ENCODE measurements at regions not wholly inside any gene's neighbourhood (a gene's known extent, or its start where the extent isn't known, plus 50 kb on each side); places are given as distances from the start of the nearest gene placed in this dataset.

DNA sequence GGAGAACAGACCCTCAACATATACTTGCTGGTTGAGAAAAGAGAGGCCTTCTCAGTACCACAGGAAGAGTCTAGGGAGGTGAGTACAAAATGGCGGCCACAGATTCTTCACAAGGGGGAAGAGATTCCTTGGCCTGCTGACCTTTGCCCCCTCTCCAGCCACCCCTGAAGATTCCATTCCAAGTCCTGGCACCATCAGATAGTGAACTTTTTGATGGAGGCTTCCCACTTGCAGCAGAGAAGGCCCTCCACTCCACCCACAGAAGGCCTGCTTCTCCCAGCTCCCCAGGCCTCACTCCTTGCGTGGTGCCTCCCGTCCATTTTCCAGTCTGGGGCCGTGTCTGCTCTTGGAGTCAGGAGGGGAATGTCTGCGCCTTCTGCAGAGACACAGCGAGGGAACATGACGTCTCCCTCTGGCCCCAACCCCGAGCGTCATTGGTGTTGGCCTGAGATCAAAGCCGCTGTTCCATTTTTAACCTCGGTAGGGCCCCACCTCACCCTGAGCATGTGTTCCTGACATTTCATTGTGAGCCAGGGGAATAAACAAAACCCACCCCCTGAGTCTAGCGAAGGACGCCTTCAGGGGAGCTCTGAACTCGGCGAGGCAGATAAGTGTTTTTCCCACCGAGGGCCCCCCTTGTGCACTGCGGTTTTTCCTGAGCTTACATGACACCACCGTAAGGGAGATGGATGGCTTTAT is 268.7 kb upstream of the TBX3 start:
- DNase-seq = no peak

- no peak for DNase-seq
These were observed 265.3 kb upstream of the TBX3 start for GRCh38 chr12:114949058-114949820.

- DNase-seq = no peak
These were observed 261.4 kb upstream of the TBX3 start for GRCh38 chr12:114945351-114945750.

GRCh38 chr12:114944736-114945135 is 260.8 kb upstream of the TBX3 start:
- DNase-seq = no peak

DNA sequence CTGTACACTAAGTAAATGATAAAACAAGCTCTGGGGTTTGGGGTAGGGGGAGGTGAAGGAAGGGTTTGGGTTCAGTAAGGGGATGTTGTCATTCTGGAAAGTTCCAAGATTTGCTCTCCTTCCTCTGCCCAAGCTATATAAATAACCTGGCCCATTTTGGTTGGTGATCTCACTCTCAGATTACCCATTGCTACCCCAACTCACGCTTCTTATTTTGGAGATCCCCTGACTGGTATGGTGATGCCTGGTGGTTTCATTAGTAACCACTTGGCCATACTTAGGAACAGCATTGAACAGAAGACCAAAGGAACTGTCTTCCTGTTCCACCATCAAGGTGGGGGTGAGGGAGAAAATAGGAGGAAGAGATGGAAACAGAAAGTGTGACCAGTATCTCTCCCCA is 259.6 kb upstream of the TBX3 start:
- no peak for DNase-seq

GRCh38 chr12:114938487-114939210 is 254.7 kb upstream of the TBX3 start:
- no peak for DNase-seq

- no peak for DNase-seq
These were observed 252.4 kb upstream of the TBX3 start for GRCh38 chr12:114936148-114937079.

- no peak for DNase-seq
These were observed 251.7 kb upstream of the TBX3 start for GRCh38 chr12:114935658-114936057.

GRCh38 chr12:114933428-114934160 is 249.6 kb upstream of the TBX3 start:
- no peak for DNase-seq

- no peak for DNase-seq
These were observed 248.8 kb upstream of the TBX3 start for GRCh38 chr12:114932806-114933205.

- DNase-seq = no peak
These were observed 247.1 kb upstream of the TBX3 start for GRCh38 chr12:114931025-114931424.

GRCh38 chr12:114926341-114926740 is 242.4 kb upstream of the TBX3 start:
- DNase-seq = no peak

GRCh38 chr12:114924946-114925475 is 241.0 kb upstream of the TBX3 start:
- no peak for DNase-seq

DNA sequence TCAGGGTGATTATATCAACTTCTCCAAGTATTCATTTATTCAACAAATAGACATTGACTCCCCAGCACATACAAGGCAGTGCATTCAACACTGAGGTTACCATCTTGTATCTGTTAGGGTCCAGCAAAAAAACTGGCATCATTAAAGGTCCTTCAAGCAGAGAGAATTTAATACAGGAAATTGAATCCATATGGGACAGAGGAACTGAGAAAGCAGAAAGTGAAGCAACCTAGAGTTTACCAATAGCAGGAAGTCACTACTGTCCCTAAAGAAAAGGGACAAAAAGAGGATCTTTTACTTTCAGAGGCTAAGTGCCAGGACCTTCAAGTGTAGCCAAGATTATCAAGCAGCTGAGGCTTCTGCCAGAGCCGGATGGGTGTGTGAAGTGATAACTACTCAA is 237.8 kb upstream of the TBX3 start:
- no peak for DNase-seq

DNA sequence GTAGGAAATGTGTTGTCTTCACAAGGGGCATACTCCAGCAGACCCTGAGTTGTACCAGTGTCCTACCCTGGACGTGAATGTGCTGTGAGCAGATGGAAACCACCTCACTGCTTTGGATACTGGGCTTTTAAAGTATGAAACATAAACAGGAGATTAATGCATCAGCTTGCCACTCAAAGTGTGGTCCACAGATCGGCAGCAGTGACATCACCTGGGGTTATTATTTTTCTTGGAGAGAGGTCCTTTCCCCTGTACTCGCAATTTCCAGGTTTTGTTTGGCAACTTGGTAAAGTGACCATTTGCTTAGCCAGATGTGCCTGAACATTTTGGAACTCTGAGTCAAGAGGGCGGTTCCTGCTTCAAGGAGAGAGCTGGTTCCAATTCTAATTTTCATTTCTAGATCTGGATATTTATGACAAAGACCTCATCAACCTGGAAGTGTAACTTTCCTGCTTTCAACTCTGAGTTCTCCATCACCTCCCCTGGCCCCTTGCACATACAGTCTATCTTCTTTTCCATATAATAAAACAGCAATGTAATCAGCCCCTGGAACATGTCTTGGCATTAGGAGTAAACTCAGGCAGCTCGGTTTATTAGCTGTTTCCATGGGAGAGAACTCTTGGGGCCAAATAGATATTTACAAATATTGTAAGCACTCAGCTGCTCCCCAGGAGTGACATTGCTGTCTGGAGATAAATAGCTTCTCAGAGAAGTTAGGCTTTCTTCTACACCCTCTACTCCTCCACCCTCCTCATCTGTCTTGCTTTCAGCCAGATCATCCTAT is 237.0 kb upstream of the TBX3 start:
- no peak for DNase-seq

DNA sequence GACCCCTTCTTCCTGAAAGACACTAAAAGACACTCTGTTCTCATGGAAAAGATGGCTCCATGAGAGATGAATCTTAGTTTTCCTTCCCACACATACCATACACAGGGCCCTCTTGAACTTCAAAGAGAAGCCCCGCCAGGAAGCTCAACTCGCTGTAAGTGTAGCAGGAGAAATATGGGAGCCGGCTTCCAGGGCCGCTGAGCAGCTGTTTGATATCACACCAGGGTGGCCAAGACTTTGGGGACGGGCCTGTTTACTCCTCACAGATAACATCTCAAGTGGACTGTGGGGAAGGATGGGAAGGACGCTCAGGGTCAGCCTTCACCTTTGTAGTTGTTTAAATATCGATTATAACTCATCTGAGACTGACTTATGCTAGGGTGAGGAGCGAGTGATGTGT is 235.5 kb upstream of the TBX3 start:
- DNase-seq = no peak

DNA sequence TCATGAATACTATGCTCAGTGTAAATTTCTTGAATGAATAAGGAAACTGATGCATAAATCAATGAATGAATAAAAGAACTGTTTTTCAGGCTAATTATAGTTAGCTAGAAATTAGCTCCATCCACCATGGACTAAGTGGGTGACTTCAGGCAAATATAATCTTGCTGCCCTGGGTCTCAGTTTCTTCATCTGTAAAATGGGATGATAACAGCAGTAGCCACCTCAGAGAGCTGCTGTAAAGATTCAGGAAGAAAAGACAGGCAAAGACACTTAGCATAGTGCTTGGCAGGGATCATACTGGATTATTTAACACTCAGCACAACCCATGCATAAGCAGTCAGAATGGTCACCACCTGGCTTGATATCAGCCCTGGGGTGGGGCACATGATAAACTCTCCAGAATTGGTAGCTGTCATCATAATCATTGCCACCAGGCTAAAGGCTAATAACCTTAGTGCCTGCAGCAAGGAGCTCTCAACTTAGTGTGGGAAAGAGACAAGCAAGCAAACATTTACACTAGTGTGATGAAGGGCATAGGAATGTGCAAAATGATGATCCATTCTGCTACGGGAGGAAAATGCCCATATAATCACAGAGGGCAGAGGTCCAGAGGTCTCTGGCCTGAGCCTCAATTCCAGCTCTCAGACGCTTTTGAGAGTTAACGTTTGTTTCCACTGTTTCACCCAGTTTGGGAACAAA is 234.7 kb upstream of the TBX3 start:
- DNase-seq = no peak

GRCh38 chr12:114917953-114918352 is 234.0 kb upstream of the TBX3 start:
- no peak for DNase-seq

- DNase-seq = no peak
These were observed 233.3 kb upstream of the TBX3 start for GRCh38 chr12:114917307-114917706.

DNA sequence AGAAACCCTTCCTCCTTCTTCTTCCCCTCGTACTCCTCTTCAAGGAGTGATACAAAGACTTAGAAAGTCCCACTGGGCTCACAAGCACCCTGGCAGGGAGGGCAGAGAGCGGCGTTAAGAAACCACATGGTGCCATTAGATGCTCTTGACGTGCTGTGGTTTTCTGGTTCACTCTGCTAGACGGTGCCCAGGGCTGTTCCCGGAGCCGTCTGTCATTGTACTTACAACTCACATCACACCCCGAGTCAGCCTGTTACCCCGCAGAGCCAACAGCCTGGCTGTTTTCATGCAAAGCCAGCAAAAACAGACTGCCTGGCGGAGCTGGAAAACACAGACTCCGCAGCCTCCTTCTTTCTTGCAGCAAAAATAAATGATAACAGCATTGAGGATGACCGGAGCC is 232.6 kb upstream of the TBX3 start:
- no peak for DNase-seq

Measured in NCI-H2227 treated with DMSO at 0.1 percent for 48 hours (cell line).